A549 (cell line): ENCODE measurements at regions not wholly inside any gene's neighbourhood (a gene's known extent, or its start where the extent isn't known, plus 50 kb on each side); places are given as distances from the start of the nearest gene placed in this dataset.

Source experiments
- CTCF ChIP-seq: fragments of >200 bp; sonication (Bioruptor Twin); formaldehyde crosslinking; IDR thresholded peaks from 3 replicates; pipeline ENCODE4 v1.5.1; 2016
- HDAC2 ChIP-seq: fragments of 200-600 bp; sonication (generic); IDR thresholded peaks from 2 replicates; pipeline ENCODE4 v1.6.1; 2016
- HMGXB4 ChIP-seq: fragments of 250-450 bp; sonication (Bioruptor Pico); IDR thresholded peaks from 2 replicates; pipeline ENCODE4 v1.5.0; 2021; ENCODE audit warnings: mild to moderate bottlenecking, moderate library complexity, borderline replicate concordance
- JUN ChIP-seq, 2 experiments: fragments of >200 bp; sonication (Bioruptor Twin); formaldehyde crosslinking; IDR thresholded peaks; 2 replicates in 1 of 2; 3 replicates in 1 of 2; pipeline ENCODE4 v1.6.1; 2016 to 2017
- MYC ChIP-seq: IDR thresholded peaks from 2 replicates; pipeline ENCODE4 v1.6.1; 2012; ENCODE audit warnings: mild to moderate bottlenecking, inconsistent platforms, low read length, improper control_type of control experiment, borderline replicate concordance
- PBX3 ChIP-seq: IDR thresholded peaks from 2 replicates; pipeline ENCODE4 v1.6.1; 2012
- POLR2A ChIP-seq: IDR thresholded peaks from 2 replicates; pipeline ENCODE4 v1.6.1; 2012; ENCODE audit warnings: mild to moderate bottlenecking, low read length
- RAD21 ChIP-seq, 2 experiments: fragments of >200 bp in 1 of 2; sonication (Bioruptor Twin) in 1 of 2; formaldehyde crosslinking in 1 of 2; IDR thresholded peaks in 1 of 2; conservative IDR thresholded peaks in 1 of 2; 2 replicates in 1 of 2; 3 replicates in 1 of 2; pipeline ENCODE4 v1.6.1; 2012 to 2018; ENCODE audit warnings: inconsistent platforms in 1 of 2
- RCOR1 ChIP-seq: fragments of 150-350 bp; IDR thresholded peaks from 2 replicates; pipeline ENCODE4 v1.6.1; 2014; ENCODE audit warnings: antibody characterized with exemption, low read length, low read depth
- RFX5 ChIP-seq: fragments of 450-650 bp; IDR thresholded peaks from 2 replicates; pipeline ENCODE4 v1.7.1; 2014; ENCODE audit warnings: antibody characterized with exemption, mild to moderate bottlenecking, moderate library complexity
- SMC3 ChIP-seq: fragments of >200 bp; sonication (Bioruptor Twin); formaldehyde crosslinking; IDR thresholded peaks from 3 replicates; pipeline ENCODE4 v1.6.1; 2018; ENCODE audit warnings: inconsistent platforms
- TF ChIP-seq, protein P1 (sequence below): fragments of 150-350 bp; IDR thresholded peaks from 2 replicates; pipeline ENCODE4 v1.6.1; 2014; ENCODE audit warnings: low read depth, mild to moderate bottlenecking, low read length

GRCh38 chr6:165990216-165990615, 177.4 kb downstream of the TBXT start:
- TF ChIP-seq PBX3, result no peak
- TF ChIP-seq RCOR1, result no peak
- no peak for TF ChIP-seq CTCF
- TF ChIP-seq POLR2A, result no peak
- no peak for TF ChIP-seq SMC3
- no peak for TF ChIP-seq HMGXB4
- TF ChIP-seq JUN (IDR thresholded peaks at IDR 0.05), result no peak
- TF ChIP-seq, protein P1, sequence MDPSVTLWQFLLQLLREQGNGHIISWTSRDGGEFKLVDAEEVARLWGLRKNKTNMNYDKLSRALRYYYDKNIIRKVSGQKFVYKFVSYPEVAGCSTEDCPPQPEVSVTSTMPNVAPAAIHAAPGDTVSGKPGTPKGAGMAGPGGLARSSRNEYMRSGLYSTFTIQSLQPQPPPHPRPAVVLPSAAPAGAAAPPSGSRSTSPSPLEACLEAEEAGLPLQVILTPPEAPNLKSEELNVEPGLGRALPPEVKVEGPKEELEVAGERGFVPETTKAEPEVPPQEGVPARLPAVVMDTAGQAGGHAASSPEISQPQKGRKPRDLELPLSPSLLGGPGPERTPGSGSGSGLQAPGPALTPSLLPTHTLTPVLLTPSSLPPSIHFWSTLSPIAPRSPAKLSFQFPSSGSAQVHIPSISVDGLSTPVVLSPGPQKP, result no peak
- no peak for TF ChIP-seq RAD21 (conservative IDR thresholded peaks at IDR 0.05 in 1 of 2, IDR thresholded peaks at IDR 0.05 in 1 of 2)
- TF ChIP-seq HDAC2, result no peak
- no peak for TF ChIP-seq RFX5
- no peak for TF ChIP-seq MYC
